ENCODE measurements at regions not wholly inside any gene's neighbourhood (a gene's known extent, or its start where the extent isn't known, plus 50 kb on each side); places are given as distances from the start of the nearest gene placed in this dataset.

- no peaks in the 10 kb centered on the region for H3K79me2 ChIP-seq (ENCODE audit: control insufficient read depth, insufficient read depth, low read length)
- no peaks in the 10 kb centered on the region for H4K20me1 ChIP-seq (ENCODE audit: control insufficient read depth, extremely low read depth, insufficient read depth, low read length)
- no peak overlapping the region for H3K27ac ChIP-seq (ENCODE audit: insufficient read depth, low read length)
- H3K27me3 ChIP-seq (ENCODE audit: control insufficient read depth, insufficient read depth, low read length) = no peaks in the 10 kb centered on the region
- TF ChIP-seq CTCF (conservative IDR thresholded peaks at IDR 0.05 in 1 of 2, IDR thresholded peaks at IDR 0.05 in 1 of 2; ENCODE audit: low read depth in 1 of 2, low read length in 2 of 2) (no peak), EZH2 (IDR thresholded peaks at IDR 0.05; ENCODE audit: low read length, missing control alignments) (no peak)
- no peak overlapping the region for H2AFZ ChIP-seq (ENCODE audit: low read length)
- H3K9me3 ChIP-seq (ENCODE audit: control insufficient read depth, insufficient read depth, low read depth, low read length) = no peaks in the 10 kb centered on the region
- no peak overlapping the region for H3K9ac ChIP-seq (ENCODE audit: insufficient read depth, low read length)
- H3K36me3 ChIP-seq (ENCODE audit: control insufficient read depth, insufficient read depth, low read length) = no peaks in the 10 kb centered on the region
- no peaks in the 10 kb centered on the region for H3K4me1 ChIP-seq (ENCODE audit: control insufficient read depth, extremely low read depth, insufficient read depth, low read length)
- H3K4me2 ChIP-seq (ENCODE audit: extremely low read depth, insufficient read depth, low read length) = no peak overlapping the region
- DNase-seq (ENCODE audit: low read depth in 2 of 2) = peak in 1 of 2 donors; percentile 54
- no peak overlapping the region for H3K4me3 ChIP-seq (replicated peaks in 1 of 4; ENCODE audit: control extremely low read depth in 1 of 4, insufficient read depth in 1 of 4, low read depth in 3 of 4, low read length in 4 of 4)
These were observed 119.5 kb upstream of the EPHA5 start for GRCh38 chr4:65789805-65790204.

- TF ChIP-seq CTCF (conservative IDR thresholded peaks at IDR 0.05 in 1 of 2, IDR thresholded peaks at IDR 0.05 in 1 of 2; ENCODE audit: low read depth in 1 of 2, low read length in 2 of 2) = no peak
- TF ChIP-seq EZH2 (IDR thresholded peaks at IDR 0.05; ENCODE audit: low read length, missing control alignments) = no peak
- no peaks in the 10 kb centered on the region for H3K27me3 ChIP-seq (ENCODE audit: control insufficient read depth, insufficient read depth, low read length)
- H3K79me2 ChIP-seq (ENCODE audit: control insufficient read depth, insufficient read depth, low read length) = no peaks in the 10 kb centered on the region
These were observed 119.1 kb upstream of the EPHA5 start for GRCh38 chr4:65789341-65789740.

GRCh38 chr4:65777270-65777669 is 107.0 kb upstream of the EPHA5 start:
- Histone ChIP-seq H3K9ac (ENCODE audit: insufficient read depth, low read length) (no peak overlapping the region), H3K9me3 (ENCODE audit: control insufficient read depth, insufficient read depth, low read depth, low read length) (no peaks in the 10 kb centered on the region), H4K20me1 (ENCODE audit: control insufficient read depth, extremely low read depth, insufficient read depth, low read length) (no peaks in the 10 kb centered on the region), H3K27ac (ENCODE audit: insufficient read depth, low read length) (no peak overlapping the region), H3K27me3 (ENCODE audit: control insufficient read depth, insufficient read depth, low read length) (no peaks in the 10 kb centered on the region), H3K36me3 (ENCODE audit: control insufficient read depth, insufficient read depth, low read length) (no peaks in the 10 kb centered on the region), H3K4me3 (replicated peaks in 1 of 4; ENCODE audit: control extremely low read depth in 1 of 4, insufficient read depth in 1 of 4, low read depth in 3 of 4, low read length in 4 of 4) (no peak overlapping the region), H3K4me1 (ENCODE audit: control insufficient read depth, extremely low read depth, insufficient read depth, low read length) (no peaks in the 10 kb centered on the region), H3K4me2 (ENCODE audit: extremely low read depth, insufficient read depth, low read length) (no peak overlapping the region), H3K79me2 (ENCODE audit: control insufficient read depth, insufficient read depth, low read length) (no peaks in the 10 kb centered on the region), H2AFZ (ENCODE audit: low read length) (no peak overlapping the region)
- DNase-seq (ENCODE audit: low read depth in 2 of 2) = no peak
- TF ChIP-seq CTCF (conservative IDR thresholded peaks at IDR 0.05 in 1 of 2, IDR thresholded peaks at IDR 0.05 in 1 of 2; ENCODE audit: low read depth in 1 of 2, low read length in 2 of 2) (no peak), EZH2 (IDR thresholded peaks at IDR 0.05; ENCODE audit: low read length, missing control alignments) (no peak)

More at GRCh38 chr4:65789341-65789740, 119.1 kb upstream of the EPHA5 start:
- Histone ChIP-seq H3K36me3 (ENCODE audit: control insufficient read depth, insufficient read depth, low read length) (no peaks in the 10 kb centered on the region), H3K4me3 (replicated peaks in 1 of 4; ENCODE audit: control extremely low read depth in 1 of 4, insufficient read depth in 1 of 4, low read depth in 3 of 4, low read length in 4 of 4) (no peak overlapping the region), H3K27ac (ENCODE audit: insufficient read depth, low read length) (no peak overlapping the region), H3K9me3 (ENCODE audit: control insufficient read depth, insufficient read depth, low read depth, low read length) (no peaks in the 10 kb centered on the region), H2AFZ (ENCODE audit: low read length) (no peak overlapping the region), H4K20me1 (ENCODE audit: control insufficient read depth, extremely low read depth, insufficient read depth, low read length) (no peaks in the 10 kb centered on the region), H3K4me2 (ENCODE audit: extremely low read depth, insufficient read depth, low read length) (no peak overlapping the region), H3K9ac (ENCODE audit: insufficient read depth, low read length) (no peak overlapping the region), H3K4me1 (ENCODE audit: control insufficient read depth, extremely low read depth, insufficient read depth, low read length) (no peaks in the 10 kb centered on the region)
- no peak for DNase-seq (ENCODE audit: low read depth in 2 of 2)
